HL-60 (cell line): ENCODE measurements at regions not wholly inside any gene's neighbourhood (a gene's known extent, or its start where the extent isn't known, plus 50 kb on each side); places are given as distances from the start of the nearest gene placed in this dataset.

Source experiments
- DNase-seq, 2 experiments: peaks; one replicate each; pipeline ENCODE4 v3.0.0-alpha.2; 2010 to 2020; ENCODE audit warnings: low read depth in 1 of 2, low spot score in 1 of 2
- H3K27ac ChIP-seq: fragments of 250-450 bp; sonication (Bioruptor Pico); replicated peaks from 2 replicates; pipeline ENCODE4 v1.5.1; 2020; ENCODE audit warnings: mild to moderate bottlenecking, moderate library complexity
- H3K27me3 ChIP-seq: fragments of 250-450 bp; sonication (Bioruptor Pico); 2 replicates; pipeline ENCODE4 v1.5.1; 2021; ENCODE audit warnings: mild to moderate bottlenecking, moderate library complexity; ENCODE audit not compliant: insufficient read depth, poor library complexity, severe bottlenecking
- H3K4me3 ChIP-seq: replicated peaks from 2 replicates; pipeline ENCODE4 v1.5.1; 2011; ENCODE audit warnings: mild to moderate bottlenecking, control low read depth, low read length; ENCODE audit not compliant: insufficient read depth
- CTCF ChIP-seq: IDR thresholded peaks from one replicate; pipeline ENCODE4 v1.5.1; 2011; ENCODE audit warnings: low read length, control low read depth, inconsistent platforms; ENCODE audit not compliant: insufficient read depth
- GABPA ChIP-seq: IDR thresholded peaks from 2 replicates; pipeline ENCODE4 v1.6.1; 2012; ENCODE audit warnings: low read depth
- POLR2AphosphoS5 ChIP-seq: IDR thresholded peaks from 2 replicates; pipeline ENCODE4 v1.6.1; 2012; ENCODE audit warnings: low read depth
- REST ChIP-seq: IDR thresholded peaks from 2 replicates; pipeline ENCODE4 v1.6.1; 2012; ENCODE audit warnings: low read depth; ENCODE audit not compliant: insufficient replicate concordance
- SPI1 ChIP-seq: IDR thresholded peaks from 2 replicates; pipeline ENCODE4 v1.6.1; 2012; ENCODE audit warnings: low read depth, mild to moderate bottlenecking, borderline replicate concordance

GRCh38 chr7:132639983-132640382, 63.7 kb upstream of the PLXNA4 start:
- Histone ChIP-seq H3K4me3 (no peak overlapping the region), H3K27ac (no peak overlapping the region), H3K27me3 (no peaks in the 10 kb centered on the region)
- DNase-seq, result no peak
- TF ChIP-seq GABPA (no peak), SPI1 (no peak), REST (no peak), CTCF (no peak), POLR2AphosphoS5 (no peak)

GRCh38 chr7:132638000-132638399, 61.7 kb upstream of the PLXNA4 start:
- peak in 1 of 2 experiments; percentile 30 for DNase-seq
- Histone ChIP-seq H3K27ac (no peak overlapping the region), H3K4me3 (no peak overlapping the region), H3K27me3 (no peaks in the 10 kb centered on the region)
- TF ChIP-seq GABPA (no peak), CTCF (no peak), REST (no peak), SPI1 (no peak)

GRCh38 chr7:132636581-132636980, 60.3 kb upstream of the PLXNA4 start:
- Histone ChIP-seq H3K4me3 (no peak overlapping the region), H3K27ac (no peak overlapping the region), H3K27me3 (no peaks in the 10 kb centered on the region)
- TF ChIP-seq POLR2AphosphoS5, result no peak
- DNase-seq, result no peak

- no peak overlapping the region for H3K4me3 ChIP-seq
- no peak overlapping the region for H3K27ac ChIP-seq
- DNase-seq, result no peak
- no peak for TF ChIP-seq GABPA
- TF ChIP-seq REST, result no peak
- no peak for TF ChIP-seq SPI1
- no peak for TF ChIP-seq POLR2AphosphoS5
- TF ChIP-seq CTCF, result no peak
- H3K27me3 ChIP-seq, result no peaks in the 10 kb centered on the region
Observed at GRCh38 chr7:132635127-132635526, 58.9 kb upstream of the PLXNA4 start.
